ENCODE measurements at regions not wholly inside any gene's neighbourhood (a gene's known extent, or its start where the extent isn't known, plus 50 kb on each side); places are given as distances from the start of the nearest gene placed in this dataset.

DNA sequence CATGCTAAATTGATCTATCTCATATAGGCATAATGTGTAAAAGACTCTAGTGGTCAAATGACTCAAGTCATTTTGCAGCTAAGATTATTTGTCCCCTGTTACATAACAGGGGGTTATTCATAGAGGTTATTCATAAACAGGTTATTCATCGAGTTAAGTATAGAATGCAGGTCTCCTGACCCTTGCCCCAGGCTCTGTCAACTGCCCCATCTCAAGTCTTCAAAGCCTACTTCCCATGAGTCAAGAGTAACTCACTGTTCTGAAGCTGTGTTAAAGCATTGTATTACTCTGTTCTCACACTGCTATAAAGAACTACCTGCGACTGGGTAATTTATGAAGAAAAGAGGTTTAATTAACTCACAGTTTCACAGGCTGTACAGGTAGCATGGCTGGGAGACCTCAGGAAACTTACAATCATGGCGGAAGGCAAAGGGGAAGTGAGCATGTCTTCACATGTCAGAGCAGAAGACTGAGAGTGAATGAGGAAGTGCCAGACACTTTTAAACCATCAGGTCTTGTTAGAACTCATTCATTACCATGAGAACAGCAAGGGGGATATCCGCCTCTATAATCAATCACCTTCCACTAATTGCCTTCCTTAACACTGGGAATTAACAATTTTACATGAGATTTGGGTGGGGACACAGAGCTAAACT, 226.2 kb upstream of the BLID start (continued):
- TF ChIP-seq TOE1 (IDR thresholded peaks at IDR 0.05; ENCODE audit: borderline replicate concordance) (no peak), TOE1 (CRISPR knock-in tag; IDR thresholded peaks at IDR 0.05; ENCODE audit: borderline replicate concordance, low read depth) (no peak), BMI1 (IDR thresholded peaks at IDR 0.05; ENCODE audit: low read length) (no peak)

DNA sequence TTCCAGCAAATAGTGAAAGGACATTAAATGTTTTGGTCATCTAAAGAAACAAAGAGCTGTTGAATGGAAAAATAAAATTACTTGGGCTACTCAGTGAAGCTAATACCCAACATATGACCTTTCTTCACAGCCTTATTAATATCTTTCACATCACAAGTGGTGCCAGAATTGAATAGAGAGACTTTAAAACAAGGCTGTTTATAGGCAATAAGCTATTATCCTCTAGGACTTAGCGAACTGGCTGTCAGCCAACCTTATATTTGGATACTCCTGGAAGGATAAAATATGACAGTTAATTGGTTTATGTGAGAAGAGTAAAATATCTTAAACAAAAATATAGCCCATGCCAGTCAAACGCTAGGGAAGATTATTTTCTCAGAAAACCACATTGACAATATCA, 225.5 kb upstream of the BLID start:
- intact Hi-C loops (cut with micrococcal nuclease) (no loop called here), in situ Hi-C loops (cut with MboI) (no loop called here)
- Histone ChIP-seq H3K36me3 (ENCODE audit: control insufficient read depth, insufficient read depth, low read length) (no peaks in the 10 kb centered on the region), H3K4me1 (replicated peaks in 1 of 2; ENCODE audit: control insufficient read depth in 2 of 2, insufficient read depth in 2 of 2, low read length in 2 of 2) (no peaks in the 10 kb centered on the region), H3K79me2 (ENCODE audit: control insufficient read depth, insufficient read depth, low read length) (no peaks in the 10 kb centered on the region), H4K20me1 (replicated peaks; ENCODE audit: control insufficient read depth, insufficient read depth, low read length) (no peaks in the 10 kb centered on the region), H3K9ac (ENCODE audit: insufficient read depth in 1 of 2, low read depth in 2 of 2, low read length in 2 of 2) (no peak overlapping the region), H3K9me1 (ENCODE audit: control insufficient read depth, insufficient read depth, low read length) (no peaks in the 10 kb centered on the region), H2AFZ (ENCODE audit: low read depth, low read length) (no peak overlapping the region), H3K27me3 (ENCODE audit: control insufficient read depth in 2 of 2, insufficient read depth in 2 of 2, low read length in 2 of 2) (no peaks in the 10 kb centered on the region), H3K4me2 (ENCODE audit: insufficient read depth, low read length) (no peak overlapping the region), H3K4me3 (no peak overlapping the region), H3K27ac (ENCODE audit: extremely low read depth, low read depth, low read length) (no peak overlapping the region), H3K9me3 (replicated peaks; ENCODE audit: control insufficient read depth, insufficient read depth, low read depth, low read length) (no peaks in the 10 kb centered on the region)
- DNase-seq (ENCODE audit: extremely low read depth in 1 of 4, low spot score in 3 of 4) (no peak), ATAC-seq (no peak), FAIRE-seq (no peak)
- CTCF ChIA-PET (ENCODE audit: low intra/inter-chr PET ratio): no interaction called here
- POLR2A ChIA-PET: no interaction called here
- WGBS (ENCODE audit: insufficient coverage, low coverage, missing lambda C conversion rate): 0% methylated on average over 1 of the region's 2 CpGs
- no TSS peak for BruUV-seq (replicated peaks)
- no peak for TF ChIP-seq BRD4 (IDR thresholded peaks at IDR 0.05)
- TF ChIP-seq CREB1 (IDR thresholded peaks at IDR 0.05): no peak
- no peak for TF ChIP-seq CREB1 (CRISPR knock-in tag; IDR thresholded peaks at IDR 0.05)
- no peak for TF ChIP-seq MYNN (IDR thresholded peaks at IDR 0.05)
- TF ChIP-seq MYNN (CRISPR knock-in tag; IDR thresholded peaks at IDR 0.05): no peak
- no peak for TF ChIP-seq POU5F1 (IDR thresholded peaks at IDR 0.05; ENCODE audit: borderline replicate concordance, low read depth, low read length, partially characterized antibody)
- no peak for TF ChIP-seq ZNF165 (CRISPR knock-in tag; IDR thresholded peaks at IDR 0.05; ENCODE audit: borderline replicate concordance)
- no peak for TF ChIP-seq IFI16 (CRISPR knock-in tag; IDR thresholded peaks at IDR 0.05)
- no peak for TF ChIP-seq ZNF584 (CRISPR knock-in tag; IDR thresholded peaks at IDR 0.05; ENCODE audit: low read depth)
- TF ChIP-seq, protein P1, sequence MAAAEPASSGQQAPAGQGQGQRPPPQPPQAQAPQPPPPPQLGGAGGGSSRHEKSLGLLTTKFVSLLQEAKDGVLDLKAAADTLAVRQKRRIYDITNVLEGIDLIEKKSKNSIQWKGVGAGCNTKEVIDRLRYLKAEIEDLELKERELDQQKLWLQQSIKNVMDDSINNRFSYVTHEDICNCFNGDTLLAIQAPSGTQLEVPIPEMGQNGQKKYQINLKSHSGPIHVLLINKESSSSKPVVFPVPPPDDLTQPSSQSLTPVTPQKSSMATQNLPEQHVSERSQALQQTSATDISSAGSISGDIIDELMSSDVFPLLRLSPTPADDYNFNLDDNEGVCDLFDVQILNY (CRISPR knock-in tag; IDR thresholded peaks at IDR 0.05): no peak
- TF ChIP-seq, protein P2, sequence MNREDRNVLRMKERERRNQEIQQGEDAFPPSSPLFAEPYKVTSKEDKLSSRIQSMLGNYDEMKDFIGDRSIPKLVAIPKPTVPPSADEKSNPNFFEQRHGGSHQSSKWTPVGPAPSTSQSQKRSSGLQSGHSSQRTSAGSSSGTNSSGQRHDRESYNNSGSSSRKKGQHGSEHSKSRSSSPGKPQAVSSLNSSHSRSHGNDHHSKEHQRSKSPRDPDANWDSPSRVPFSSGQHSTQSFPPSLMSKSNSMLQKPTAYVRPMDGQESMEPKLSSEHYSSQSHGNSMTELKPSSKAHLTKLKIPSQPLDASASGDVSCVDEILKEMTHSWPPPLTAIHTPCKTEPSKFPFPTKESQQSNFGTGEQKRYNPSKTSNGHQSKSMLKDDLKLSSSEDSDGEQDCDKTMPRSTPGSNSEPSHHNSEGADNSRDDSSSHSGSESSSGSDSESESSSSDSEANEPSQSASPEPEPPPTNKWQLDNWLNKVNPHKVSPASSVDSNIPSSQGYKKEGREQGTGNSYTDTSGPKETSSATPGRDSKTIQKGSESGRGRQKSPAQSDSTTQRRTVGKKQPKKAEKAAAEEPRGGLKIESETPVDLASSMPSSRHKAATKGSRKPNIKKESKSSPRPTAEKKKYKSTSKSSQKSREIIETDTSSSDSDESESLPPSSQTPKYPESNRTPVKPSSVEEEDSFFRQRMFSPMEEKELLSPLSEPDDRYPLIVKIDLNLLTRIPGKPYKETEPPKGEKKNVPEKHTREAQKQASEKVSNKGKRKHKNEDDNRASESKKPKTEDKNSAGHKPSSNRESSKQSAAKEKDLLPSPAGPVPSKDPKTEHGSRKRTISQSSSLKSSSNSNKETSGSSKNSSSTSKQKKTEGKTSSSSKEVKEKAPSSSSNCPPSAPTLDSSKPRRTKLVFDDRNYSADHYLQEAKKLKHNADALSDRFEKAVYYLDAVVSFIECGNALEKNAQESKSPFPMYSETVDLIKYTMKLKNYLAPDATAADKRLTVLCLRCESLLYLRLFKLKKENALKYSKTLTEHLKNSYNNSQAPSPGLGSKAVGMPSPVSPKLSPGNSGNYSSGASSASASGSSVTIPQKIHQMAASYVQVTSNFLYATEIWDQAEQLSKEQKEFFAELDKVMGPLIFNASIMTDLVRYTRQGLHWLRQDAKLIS (CRISPR knock-in tag; IDR thresholded peaks at IDR 0.05): no peak
- TF ChIP-seq SIRT6 (IDR thresholded peaks at IDR 0.05; ENCODE audit: low read depth, low read length): no peak
- TF ChIP-seq HNRNPH1 (optimal IDR thresholded peaks at IDR 0.05; ENCODE audit: low read depth, low read length): no peak
- TF ChIP-seq ATF7 (IDR thresholded peaks at IDR 0.05): no peak
- TF ChIP-seq HMG20A (CRISPR knock-in tag; conservative IDR thresholded peaks at IDR 0.05): no peak

All from K562 (cell line).